H1 (cell line): ENCODE measurements at regions not wholly inside any gene's neighbourhood (a gene's known extent, or its start where the extent isn't known, plus 50 kb on each side); places are given as distances from the start of the nearest gene placed in this dataset.

Experiments
- CTCF ChIA-PET: fragments of 300-600 bp; sonication (Branson Sonifier 250); formaldehyde crosslinking; loops from one replicate; lab custom pipeline; 2021; ENCODE audit not compliant: partially characterized antibody; lab: Charles Lee
- POLR2A ChIA-PET: fragments of 300-600 bp; sonication (Branson Sonifier 250); formaldehyde crosslinking; loops from one replicate; lab custom pipeline; 2021; ENCODE audit warnings: inconsistent platforms; ENCODE audit not compliant: partially characterized antibody; lab: Charles Lee
- DNase-seq, 2 experiments: peaks; one replicate each; pipeline versions ENCODE4 v3.0.0 to v3.0.0-alpha.2; 2010 to 2022; ENCODE audit warnings: low spot score in 2 of 2, low read depth in 1 of 2, mixed read lengths in 1 of 2
- FAIRE-seq: peaks from 2 replicates; lab custom pipeline; 2011; peaks lifted over from hg19 to GRCh38; lab: Jason Lieb, UNC
- H2AFZ ChIP-seq: 2 replicates; pipeline ENCODE4 v1.8.1; 2012; ENCODE audit warnings: low read length, inconsistent platforms
- H2AK5ac ChIP-seq: 2 replicates; pipeline ENCODE4 v1.6.1; 2013; ENCODE audit warnings: low read depth, low read length
- H2BK120ac ChIP-seq: replicated peaks from 2 replicates; pipeline ENCODE3; 2013; ENCODE audit warnings: low read depth, low read length, inconsistent platforms
- H2BK12ac ChIP-seq: 2 replicates; pipeline ENCODE4 v1.6.1; 2013; ENCODE audit warnings: low read depth, low read length
- H2BK15ac ChIP-seq: 2 replicates; pipeline ENCODE4 v1.6.1; 2013; ENCODE audit warnings: low read length
- H2BK20ac ChIP-seq: 2 replicates; pipeline ENCODE4 v1.6.1; 2013; ENCODE audit warnings: low read length
- H2BK5ac ChIP-seq: 2 replicates; pipeline ENCODE4 v1.6.1; 2013; ENCODE audit warnings: low read depth, low read length
- H3K14ac ChIP-seq: 2 replicates; pipeline ENCODE4 v1.6.1; 2013; ENCODE audit warnings: inconsistent platforms; ENCODE audit not compliant: insufficient read length
- H3K18ac ChIP-seq: 2 replicates; pipeline ENCODE4 v1.6.1; 2013; ENCODE audit warnings: low read length; ENCODE audit errors: extremely low read depth
- H3K23ac ChIP-seq: 2 replicates; pipeline ENCODE4 v1.6.1; 2013; ENCODE audit warnings: inconsistent platforms; ENCODE audit not compliant: insufficient read length
- H3K23me2 ChIP-seq: 2 replicates; pipeline ENCODE4 v1.6.1; 2013; ENCODE audit warnings: low read depth, low read length
- H3K27ac ChIP-seq: 2 replicates; pipeline ENCODE4 v1.6.1; 2011; ENCODE audit warnings: low read depth, low read length, inconsistent platforms
- H3K27me3 ChIP-seq, 4 experiments: replicated peaks in 1 of 4; 1 replicate in 1 of 4; 2 replicates in 3 of 4; pipeline versions ENCODE4 v1.6.1 to v1.8.1; 2011 to 2013; ENCODE audit warnings: low read length in 3 of 4, mild to moderate bottlenecking in 3 of 4, inconsistent platforms in 2 of 4, mixed read lengths in 2 of 4, moderate library complexity in 1 of 4; ENCODE audit not compliant: control insufficient read depth in 3 of 4, insufficient read depth in 3 of 4; ENCODE audit errors: extremely low read depth in 1 of 4
- H3K36me3 ChIP-seq, 4 experiments: 2 replicates each; pipeline versions ENCODE4 v1.6.1 to v1.8.1; 2011 to 2013; ENCODE audit warnings: mild to moderate bottlenecking in 4 of 4, low read length in 3 of 4, moderate library complexity in 2 of 4, control low read depth in 1 of 4, inconsistent platforms in 1 of 4; ENCODE audit not compliant: insufficient read depth in 4 of 4, control insufficient read depth in 2 of 4
- H3K4ac ChIP-seq: replicated peaks from 2 replicates; pipeline ENCODE3; 2013; ENCODE audit warnings: low read length, low read depth, mixed read lengths, inconsistent platforms; ENCODE audit not compliant: insufficient read length
- H3K4me1 ChIP-seq, 4 experiments: replicated peaks in 1 of 4; 1 replicate in 1 of 4; 2 replicates in 3 of 4; pipeline versions ENCODE4 v1.6.1 to v1.8.1; 2011 to 2013; ENCODE audit warnings: low read length in 3 of 4, inconsistent platforms in 2 of 4, mixed read lengths in 1 of 4; ENCODE audit not compliant: insufficient read depth in 4 of 4, control insufficient read depth in 3 of 4
- H3K4me2 ChIP-seq, 2 experiments: 2 replicates each; pipeline versions ENCODE4 v1.6.1 to v1.8.1; 2011 to 2013; ENCODE audit warnings: low read depth in 2 of 2, low read length in 2 of 2, control low read depth in 1 of 2, inconsistent platforms in 1 of 2, mild to moderate bottlenecking in 1 of 2; ENCODE audit not compliant: insufficient read depth in 1 of 2
- H3K4me3 ChIP-seq, 4 experiments: fragments of 200-600, 300-600 bp in 1 of 4; sonication (generic), shearing (Covaris generic), sonication (Bioruptor Twin) in 1 of 4; 2 replicates each; pipeline versions ENCODE4 v1.5.1 to v1.8.1; 2011 to 2016; ENCODE audit warnings: low read length in 4 of 4, low read depth in 3 of 4, control low read depth in 2 of 4, inconsistent platforms in 2 of 4, mild to moderate bottlenecking in 2 of 4, mixed read lengths in 1 of 4, moderate library complexity in 1 of 4; ENCODE audit not compliant: insufficient read depth in 2 of 4; ENCODE audit errors: extremely low read depth in 1 of 4
- H3K56ac ChIP-seq: replicated peaks from 2 replicates; pipeline ENCODE3; 2013; ENCODE audit warnings: low read depth, mild to moderate bottlenecking, mixed read lengths, low read length, inconsistent platforms; ENCODE audit not compliant: insufficient read length
- H3K79me1 ChIP-seq: 2 replicates; pipeline ENCODE4 v1.6.1; 2013; ENCODE audit warnings: low read depth, low read length, control low read depth
- H3K79me2 ChIP-seq, 2 experiments: 2 replicates each; pipeline versions ENCODE4 v1.6.1 to v1.8.1; 2012 to 2013; ENCODE audit warnings: low read length in 2 of 2, mild to moderate bottlenecking in 2 of 2, inconsistent platforms in 1 of 2; ENCODE audit not compliant: insufficient read depth in 2 of 2, control insufficient read depth in 1 of 2
- H3K9ac ChIP-seq, 4 experiments: replicated peaks in 1 of 4; 1 replicate in 1 of 4; 2 replicates in 3 of 4; pipeline versions ENCODE4 v1.6.1 to v1.8.1; 2011 to 2013; ENCODE audit warnings: low read depth in 3 of 4, low read length in 3 of 4, control low read depth in 2 of 4, mild to moderate bottlenecking in 2 of 4, moderate library complexity in 2 of 4, inconsistent platforms in 1 of 4; ENCODE audit errors: extremely low read depth in 1 of 4
- H3K9me3 ChIP-seq, 2 experiments: 2 replicates each; pipeline versions ENCODE4 v1.6.1 to v1.8.1; 2012 to 2013; ENCODE audit warnings: mild to moderate bottlenecking in 2 of 2, moderate library complexity in 2 of 2, control low read depth in 1 of 2, inconsistent platforms in 1 of 2, low read depth in 1 of 2, low read length in 1 of 2, mixed read lengths in 1 of 2; ENCODE audit not compliant: insufficient read depth in 2 of 2
- H4K20me1 ChIP-seq, 2 experiments: replicated peaks in 1 of 2; 2 replicates each; pipeline versions ENCODE3 to v1.8.1; 2011 to 2013; ENCODE audit warnings: inconsistent platforms in 2 of 2, low read length in 2 of 2, mild to moderate bottlenecking in 1 of 2; ENCODE audit not compliant: insufficient read depth in 2 of 2, control insufficient read depth in 1 of 2
- H4K5ac ChIP-seq: 2 replicates; pipeline ENCODE4 v1.6.1; 2013; ENCODE audit warnings: low read length, low read depth, mixed read lengths, inconsistent platforms; ENCODE audit not compliant: insufficient read length
- H4K8ac ChIP-seq: 2 replicates; pipeline ENCODE4 v1.8.0; 2013; ENCODE audit warnings: mild to moderate bottlenecking, moderate library complexity, low read length, inconsistent platforms; ENCODE audit not compliant: insufficient read depth; ENCODE audit errors: extremely low read depth
- H4K91ac ChIP-seq: replicated peaks from 2 replicates; pipeline ENCODE3; 2013; ENCODE audit warnings: low read length, mixed read lengths, inconsistent platforms; ENCODE audit not compliant: insufficient read length
- CBX8 ChIP-seq: fragments of 300-800, 300-1000 bp; sonication (generic); IDR thresholded peaks from 2 replicates; pipeline ENCODE4 v1.7.1; 2016; ENCODE audit warnings: low read depth, low read length, borderline replicate concordance
- CHD2 ChIP-seq: IDR thresholded peaks from 2 replicates; pipeline ENCODE4 v1.6.1; 2012; ENCODE audit warnings: low read length, improper control_type of control experiment
- EZH2 ChIP-seq: fragments of 200-600 bp; sonication (generic); IDR thresholded peaks from 2 replicates; pipeline ENCODE4 v1.7.1; 2012; ENCODE audit warnings: low read depth, mild to moderate bottlenecking, moderate library complexity, low read length, inconsistent platforms; ENCODE audit not compliant: severe bottlenecking
- KDM5A ChIP-seq: fragments of 200-600 bp; IDR thresholded peaks from 2 replicates; pipeline ENCODE4 v1.7.1; 2012; ENCODE audit warnings: mild to moderate bottlenecking, low read length, inconsistent platforms, mixed read lengths
- MAFK ChIP-seq: IDR thresholded peaks from 2 replicates; pipeline ENCODE4 v1.6.1; 2012; ENCODE audit warnings: low read depth, mild to moderate bottlenecking, improper control_type of control experiment, low read length
- NANOG ChIP-seq: IDR thresholded peaks from 2 replicates; pipeline ENCODE4 v1.6.1; 2011; ENCODE audit warnings: low read length, low read depth, mild to moderate bottlenecking, inconsistent platforms; ENCODE audit not compliant: insufficient read depth, poor library complexity, severe bottlenecking
- NRF1 ChIP-seq: IDR thresholded peaks from 2 replicates; pipeline ENCODE4 v1.6.1; 2011; ENCODE audit warnings: mild to moderate bottlenecking, low read depth, low read length, improper control_type of control experiment
- PHF8 ChIP-seq: fragments of 200-600 bp; sonication (generic); conservative IDR thresholded peaks from 2 replicates; pipeline ENCODE4 v1.7.1; 2012; ENCODE audit warnings: low read depth, mild to moderate bottlenecking, inconsistent platforms, low read length, moderate library complexity
- RFX5 ChIP-seq: IDR thresholded peaks from 2 replicates; pipeline ENCODE4 v1.6.1; 2011; ENCODE audit warnings: low read depth, low read length, improper control_type of control experiment, borderline replicate concordance
- SP4 ChIP-seq: IDR thresholded peaks from 2 replicates; pipeline ENCODE4 v1.6.1; 2012; ENCODE audit warnings: low read length, inconsistent platforms
- WGBS, 2 experiments: shearing (Covaris generic) in 1 of 2; methylation state at CpG; one replicate each; pipeline versions ENCODE4 v1.1.6 to v1.1.7; 2013 to 2015; ENCODE audit warnings: low lambda C conversion rate in 2 of 2, mixed read lengths in 2 of 2, inconsistent platforms in 1 of 2, low coverage in 1 of 2, missing lambda C conversion rate in 1 of 2; ENCODE audit not compliant: insufficient replicate concordance in 2 of 2, insufficient coverage in 1 of 2, insufficient read length in 1 of 2; ENCODE audit errors: extremely low coverage in 1 of 2, missing lambda C conversion rate in 1 of 2; 5-methylcytosine and 5-hydroxymethylcytosine counted together

DNA sequence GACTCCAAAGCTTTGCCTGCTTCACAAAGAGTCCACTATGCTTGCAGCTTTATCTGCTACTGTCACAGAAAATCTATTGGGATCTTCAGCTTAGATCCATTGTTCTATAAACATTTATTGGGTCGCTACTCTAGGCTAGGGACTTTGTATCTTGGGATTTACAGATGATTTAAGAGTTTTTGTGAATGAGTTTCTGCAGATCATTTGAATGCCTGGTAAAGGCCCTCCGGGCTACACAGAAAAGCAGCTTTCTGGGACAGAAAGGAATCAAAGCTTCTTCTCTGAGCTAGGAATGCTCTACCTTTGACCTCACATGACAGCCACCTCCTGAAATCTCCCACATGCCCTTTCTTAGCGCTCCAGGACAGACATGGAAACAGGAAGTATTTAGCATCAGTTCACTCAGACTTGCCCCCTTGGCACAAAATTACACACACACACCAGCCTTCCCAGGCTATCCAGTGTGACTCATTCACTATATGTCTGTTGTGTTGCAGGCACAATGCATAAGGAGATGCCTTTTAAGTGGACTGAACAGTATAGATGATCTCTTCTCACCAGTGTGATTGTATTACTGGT lies 492.4 kb downstream of the DACH1 start:
- no peak overlapping the region for H3K4me2 ChIP-seq
- H2BK12ac ChIP-seq = no peak overlapping the region
- H4K5ac ChIP-seq = no peak overlapping the region
- 94% methylated on average over 3 of the region's 3 CpGs; no CpG with 5 or more reads in 1 of the 2 experiments for WGBS, 2 experiments
- H3K4me3 ChIP-seq = no peak overlapping the region
- no peak overlapping the region for H3K18ac ChIP-seq
- H3K79me2 ChIP-seq = no peaks in the 10 kb centered on the region
- no peak overlapping the region for H2AK5ac ChIP-seq
- no peak overlapping the region for H3K4ac ChIP-seq
- no peak overlapping the region for H2AFZ ChIP-seq
- H3K56ac ChIP-seq = no peak overlapping the region
- H3K4me1 ChIP-seq = no peaks in the 10 kb centered on the region
- H3K23ac ChIP-seq = no peak overlapping the region
- no peak overlapping the region for H2BK5ac ChIP-seq
- no peak overlapping the region for H3K27ac ChIP-seq
- FAIRE-seq (no peak), DNase-seq (no peak)
- H3K9me3 ChIP-seq = no peaks in the 10 kb centered on the region
- H3K27me3 ChIP-seq = no peaks in the 10 kb centered on the region
- H4K91ac ChIP-seq = no peak overlapping the region
- H3K36me3 ChIP-seq = no peaks in the 10 kb centered on the region
- TF ChIP-seq CHD2 (no peak), EZH2 (no peak), CBX8 (no peak), NRF1 (no peak), MAFK (no peak), SP4 (no peak), PHF8 (no peak), RFX5 (no peak), NANOG (no peak), KDM5A (no peak)
- H3K79me1 ChIP-seq = no peaks in the 10 kb centered on the region
- no peaks in the 10 kb centered on the region for H3K23me2 ChIP-seq
- H3K9ac ChIP-seq = no peak overlapping the region
- no peak overlapping the region for H3K14ac ChIP-seq
- POLR2A ChIA-PET = no interaction called here
- H2BK20ac ChIP-seq = no peak overlapping the region
- no peak overlapping the region for H2BK15ac ChIP-seq
- CTCF ChIA-PET = interaction anchor here (0.5 to 1.2 kb wide), 2 partner anchors 54 to 274 kb away, joined by 3 to 4 read pairs; no protein-coding TSS in a partner anchor
- no peak overlapping the region for H2BK120ac ChIP-seq
- no peak overlapping the region for H4K8ac ChIP-seq
- H4K20me1 ChIP-seq = no peaks in the 10 kb centered on the region
